Stimulated activated naive CD8-positive, alpha-beta T cell treated with anti-CD3 and anti-CD28 coated beads, Interleukin-15, Interleukin-2, amounts not matched to agents 100 U/mL and 50 U/mL, for 24 hours (primary cell): ENCODE measurements at regions not wholly inside any gene's neighbourhood (a gene's known extent, or its start where the extent isn't known, plus 50 kb on each side); places are given as distances from the start of the nearest gene placed in this dataset.
"Not testable (repeated sequence)": the region's sequence is repeated elsewhere in the genome, so short reads cannot be mapped to it uniquely, and the experiment has no call there.

Experiments used
- ATAC-seq: fragments of 150-1000 bp; cut with Tn5 transposase; one replicate; pipeline ENCODE4 v1.10.0; 2021
- DNase-seq: peaks from one replicate; pipeline ENCODE4 v3.0.0; 2021

GRCh38 chr9:106260908-106261307 is 566.6 kb downstream of the TMEM38B start:
- DNase-seq, ATAC-seq: not testable (repeated sequence)

DNA sequence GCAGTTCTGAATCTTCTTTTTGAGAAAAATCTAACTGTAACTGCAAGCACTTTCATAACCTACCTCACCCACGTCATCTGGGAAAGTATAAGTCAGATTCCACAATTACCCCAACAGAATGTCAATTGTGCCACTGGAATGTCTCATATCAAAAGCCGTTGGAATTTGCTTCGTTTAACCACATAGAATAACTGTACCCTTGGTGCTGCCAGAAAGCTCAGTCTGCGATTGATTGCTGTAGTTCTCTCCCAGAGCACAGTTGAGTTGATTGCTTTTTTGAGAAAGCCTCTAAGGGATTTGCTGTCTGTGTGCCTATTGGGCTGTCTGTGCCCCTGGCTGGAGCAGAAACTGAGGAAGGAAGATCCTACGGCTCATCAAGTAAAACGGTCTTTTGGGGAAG is 583.6 kb downstream of the TMEM38B start:
- no peak for DNase-seq
- no peak for ATAC-seq

DNA sequence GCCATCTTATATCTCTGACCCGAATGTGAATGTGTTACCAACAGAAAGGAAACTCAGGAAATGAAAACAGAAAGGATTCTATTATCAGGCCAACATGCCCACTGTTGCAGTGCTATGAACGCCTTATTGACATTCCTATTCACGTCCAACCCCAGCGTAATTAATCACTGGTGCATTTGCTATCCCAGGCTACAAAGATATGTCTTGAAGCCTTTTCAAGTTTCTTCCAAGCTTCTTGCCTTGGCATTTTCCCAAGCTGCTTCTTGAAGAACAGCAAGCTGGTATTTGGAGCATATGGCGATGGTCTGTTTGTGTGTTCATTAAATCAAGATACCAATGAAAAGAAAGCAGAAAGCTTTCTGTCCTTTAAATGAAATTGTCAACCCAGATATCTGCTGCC is 579.2 kb upstream of the ZNF462 start:
- no peak for ATAC-seq
- DNase-seq, result no peak

DNA sequence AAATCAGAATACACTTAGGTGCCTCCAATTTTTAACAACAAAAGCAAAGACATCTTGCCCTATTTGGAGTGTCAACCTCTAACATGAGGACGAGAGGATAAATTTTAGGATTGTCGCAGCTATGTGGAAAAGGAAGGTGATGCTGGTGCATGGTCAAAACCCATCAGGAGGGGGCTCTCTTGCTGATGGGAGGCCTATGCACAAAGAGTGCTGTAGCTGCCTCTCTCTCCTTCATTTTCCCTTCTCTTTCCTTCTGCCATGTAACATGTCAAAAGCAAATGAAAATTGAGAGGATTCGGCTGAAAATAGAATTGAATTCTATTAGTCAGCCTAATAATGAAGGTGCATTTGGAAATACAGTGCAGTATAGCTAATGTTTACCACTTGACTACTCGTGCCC is 578.7 kb upstream of the ZNF462 start:
- no peak for DNase-seq
- ATAC-seq, result no peak

- DNase-seq, result no peak
- ATAC-seq, result no peak
Measured at GRCh38 chr9:106286249-106286648, 576.7 kb upstream of the ZNF462 start.

GRCh38 chr9:106287091-106287631 is 575.8 kb upstream of the ZNF462 start:
- DNase-seq (no peak), ATAC-seq (no peak)

DNA sequence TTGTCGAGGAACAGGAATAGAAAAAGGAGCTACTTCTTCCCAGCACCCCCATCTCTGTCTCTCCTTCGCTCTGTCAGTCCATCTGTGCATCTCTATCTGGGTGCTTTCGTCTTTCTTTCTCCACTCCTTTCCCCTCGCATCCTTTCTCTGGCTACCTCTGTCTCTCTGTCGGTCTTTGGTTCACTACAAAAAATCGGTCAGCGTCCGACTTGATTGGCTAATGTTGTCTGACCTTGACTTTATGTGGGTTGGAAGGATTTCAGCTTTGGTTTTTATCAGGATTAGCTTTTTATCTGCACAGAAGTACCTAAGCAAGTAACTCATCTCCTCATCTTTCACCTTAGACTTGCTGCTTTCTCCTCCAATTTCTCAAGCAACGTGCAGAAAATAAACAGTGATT is 575.2 kb upstream of the ZNF462 start:
- DNase-seq, result no peak
- ATAC-seq, result no peak

DNA sequence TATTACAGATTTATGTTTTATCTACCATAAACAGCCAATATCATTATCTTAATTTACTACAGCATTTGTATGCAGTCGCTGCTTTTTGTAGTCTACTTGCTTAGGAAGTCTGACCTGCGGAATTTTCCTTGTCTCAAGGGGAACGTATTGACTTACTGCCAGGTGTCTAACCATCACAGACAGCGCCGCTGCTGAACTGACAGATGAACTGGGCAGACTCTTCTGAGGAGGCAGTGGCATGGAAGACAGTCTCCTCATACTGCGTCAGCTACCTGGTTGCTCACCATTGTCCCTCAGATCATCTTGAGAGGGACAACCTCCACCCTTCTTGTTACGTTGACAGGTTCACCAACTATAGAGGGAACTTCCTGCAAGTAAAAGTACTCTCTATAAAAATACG is 574.3 kb upstream of the ZNF462 start:
- ATAC-seq (no peak), DNase-seq (no peak)

GRCh38 chr9:106291786-106292185 is 571.2 kb upstream of the ZNF462 start:
- no peak for DNase-seq
- ATAC-seq, result no peak

DNA sequence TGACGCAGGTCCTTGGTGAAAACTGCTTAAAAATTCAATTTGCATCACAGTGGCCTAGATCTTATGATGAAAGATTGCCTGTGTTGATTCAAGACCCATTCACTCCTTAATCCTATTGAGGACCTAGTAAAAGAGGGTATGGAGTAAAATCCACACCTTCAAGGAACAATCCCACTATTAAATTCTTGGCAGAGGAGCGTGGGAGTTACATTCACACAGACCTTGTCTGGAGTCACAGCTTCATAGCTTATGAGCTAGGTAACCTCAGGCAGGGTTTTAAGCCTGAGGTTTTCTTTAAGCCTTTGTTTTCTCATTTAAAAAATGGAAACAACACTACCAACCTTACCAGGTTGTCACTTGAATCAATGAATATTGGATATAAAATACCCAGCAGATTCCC is 566.5 kb upstream of the ZNF462 start:
- ATAC-seq (no peak), DNase-seq (no peak)

DNA sequence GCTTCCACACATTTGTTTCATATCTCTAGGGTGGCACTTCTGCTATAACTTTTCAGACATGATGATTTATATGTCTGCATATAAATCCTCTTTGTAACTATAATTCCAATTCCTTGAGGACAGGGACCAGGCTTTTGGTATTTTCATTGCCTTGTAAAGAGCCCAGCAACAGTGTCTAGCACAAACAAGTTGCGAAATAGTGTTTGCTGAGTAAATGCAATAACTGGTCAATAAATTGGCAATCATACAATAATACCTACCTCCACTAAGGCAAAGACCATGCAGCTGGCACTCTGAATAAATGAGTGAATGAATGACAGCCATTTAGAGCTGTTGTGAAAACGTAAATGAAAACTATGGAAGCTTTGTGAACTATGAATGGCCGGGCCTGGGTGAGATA is 564.0 kb upstream of the ZNF462 start:
- no peak for DNase-seq
- ATAC-seq, result no peak

- ATAC-seq (no peak), DNase-seq (no peak)
Measured at GRCh38 chr9:106304401-106304920, 558.5 kb upstream of the ZNF462 start.

GRCh38 chr9:106305428-106306133 is 557.4 kb upstream of the ZNF462 start:
- ATAC-seq (no peak), DNase-seq (no peak)

GRCh38 chr9:106307670-106308069 is 555.3 kb upstream of the ZNF462 start:
- no peak for ATAC-seq
- no peak for DNase-seq

- DNase-seq (no peak), ATAC-seq (no peak)
Measured at GRCh38 chr9:106309925-106310324, 553.0 kb upstream of the ZNF462 start.

GRCh38 chr9:106310782-106311181 is 552.2 kb upstream of the ZNF462 start:
- no peak for DNase-seq
- ATAC-seq, result no peak

DNA sequence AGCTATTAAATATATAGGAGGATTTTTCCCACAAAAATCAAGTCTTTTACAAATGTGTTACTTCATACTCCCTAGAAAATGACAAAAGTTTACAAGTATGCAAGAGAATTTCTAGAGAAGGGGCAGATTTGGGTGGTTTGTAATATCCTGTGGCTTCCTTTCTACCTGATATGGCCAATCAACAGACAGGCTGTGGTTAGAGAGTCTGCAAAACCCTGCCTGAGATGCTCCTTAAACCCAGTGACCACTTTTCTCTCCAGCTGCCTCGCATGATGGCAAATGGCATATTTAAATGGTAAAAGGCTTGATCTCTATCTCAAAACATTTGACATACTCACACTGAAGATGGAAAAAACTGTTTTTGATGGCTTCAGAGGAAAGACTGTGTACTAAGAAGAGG is 550.1 kb upstream of the ZNF462 start:
- DNase-seq, result no peak
- ATAC-seq, result no peak

GRCh38 chr9:106314476-106314875 is 548.5 kb upstream of the ZNF462 start:
- ATAC-seq (no peak), DNase-seq (no peak)

DNA sequence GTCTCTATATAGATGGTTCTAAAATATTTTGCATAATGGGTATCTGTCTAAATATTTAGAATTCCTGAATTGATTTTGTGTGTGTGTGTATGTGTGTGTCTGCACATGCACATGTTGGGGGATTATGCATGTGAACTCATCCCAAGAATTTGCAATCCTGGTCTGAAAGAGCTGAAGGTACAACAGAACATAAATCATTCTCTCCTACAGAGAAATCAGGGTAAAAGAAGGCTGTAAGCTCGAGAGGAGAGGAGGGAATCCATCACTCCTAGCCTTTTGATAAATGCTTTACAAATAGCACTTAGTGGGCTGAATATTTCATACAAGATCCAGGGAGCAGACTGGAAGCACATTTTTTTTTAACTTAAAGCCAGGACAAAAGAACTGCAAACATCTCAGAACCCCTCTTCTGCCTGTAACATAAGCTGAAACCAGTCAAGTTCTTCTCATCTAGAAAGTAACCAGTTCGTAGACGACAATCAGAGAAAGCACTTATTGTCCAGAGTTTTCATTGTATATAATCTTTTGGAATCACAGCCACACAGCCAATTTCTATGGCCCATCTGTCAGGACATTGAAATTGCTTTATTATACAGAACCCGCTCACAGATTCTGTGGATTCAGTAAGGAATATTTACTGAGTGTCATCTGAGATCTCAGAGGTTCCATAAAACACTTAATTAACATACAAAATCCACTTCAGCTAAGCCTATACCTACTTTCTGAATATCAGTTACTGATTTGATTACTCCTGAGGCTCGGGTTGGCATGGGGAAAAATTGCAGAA is 541.4 kb upstream of the ZNF462 start:
- ATAC-seq (no peak), DNase-seq (no peak)

DNA sequence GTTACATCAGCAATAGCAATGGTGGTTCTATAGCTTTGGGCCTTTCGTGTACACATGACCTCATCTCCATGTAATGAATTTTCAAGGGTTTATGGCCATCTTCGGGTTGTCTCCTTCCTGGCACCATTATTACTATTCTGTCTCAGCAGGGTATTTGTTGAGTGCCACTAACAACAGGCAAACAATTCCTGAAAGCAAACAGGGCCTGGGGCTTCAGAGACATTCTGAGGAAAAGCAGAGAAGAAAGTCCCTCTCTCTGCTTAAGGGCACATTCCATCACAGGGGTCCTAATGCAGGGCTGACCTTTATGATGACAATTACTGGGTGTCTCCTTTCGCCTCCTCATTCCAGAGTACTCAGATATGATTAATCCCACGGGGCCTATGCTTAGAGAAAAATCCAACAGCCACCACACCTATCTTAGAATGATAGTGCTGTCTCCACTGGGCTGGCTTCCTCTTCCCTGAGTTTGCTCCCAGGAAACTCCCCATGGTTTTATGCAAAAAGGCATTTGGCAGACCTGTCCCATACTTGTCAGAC is 540.2 kb upstream of the ZNF462 start:
- no peak for ATAC-seq
- no peak for DNase-seq

GRCh38 chr9:106324053-106324585 is 538.8 kb upstream of the ZNF462 start:
- ATAC-seq (no peak), DNase-seq (no peak)

GRCh38 chr9:106324591-106325280 is 538.2 kb upstream of the ZNF462 start:
- DNase-seq, result no peak
- ATAC-seq, result no peak
